Stomach (tissue), 8 donors: ENCODE measurements at regions not wholly inside any gene's neighbourhood (a gene's known extent, or its start where the extent isn't known, plus 50 kb on each side); places are given as distances from the start of the nearest gene placed in this dataset.

Source experiments
- DNase-seq, 2 donors: peaks; one replicate each; pipeline versions ENCODE4 v3.0.0 to v3.0.0-alpha.2; 2013 to 2019
- H3K27ac ChIP-seq, 5 donors: fragments of 200-600 bp in 4 of 5; sonication (generic) in 4 of 5; one replicate each; pipeline ENCODE4 v1.5.1; 2013 to 2019; ENCODE audit warnings: mild to moderate bottlenecking in 1 of 5, moderate library complexity in 1 of 5
- H3K27me3 ChIP-seq, 3 donors: fragments of 200-600 bp; sonication (generic); one replicate each; pipeline ENCODE4 v1.5.1; 2017 to 2019; ENCODE audit warnings: mixed run types in 1 of 3
- H3K36me3 ChIP-seq, 4 donors: fragments of 200-600 bp; sonication (generic); 1 replicate in 3 of 4; 2 replicates in 1 of 4; pipeline ENCODE4 v1.5.1; 2016 to 2019
- H3K4me1 ChIP-seq, 4 donors: fragments of 200-600 bp; sonication (generic); one replicate each; pipeline ENCODE4 v1.5.1; 2016 to 2019
- H3K4me3 ChIP-seq, 4 donors: fragments of 200-600 bp; sonication (generic) in 3 of 4; one replicate each; pipeline ENCODE4 v1.5.1; 2016 to 2019; ENCODE audit warnings: mild to moderate bottlenecking in 1 of 4
- H3K9me3 ChIP-seq, 4 donors: fragments of 200-600 bp; sonication (generic); one replicate each; pipeline ENCODE4 v1.5.1; 2016 to 2019
- EP300 ChIP-seq: sonication (generic); formaldehyde crosslinking; IDR thresholded peaks from one replicate; pipeline ENCODE4 v1.6.1; 2017; ENCODE audit warnings: antibody characterized with exemption
- POLR2A ChIP-seq, 4 donors: fragments of 450-650 bp; IDR thresholded peaks; one replicate each; pipeline ENCODE4 v1.6.1; 2016; ENCODE audit warnings: antibody characterized with exemption in 4 of 4, control low read depth in 2 of 4, mild to moderate bottlenecking in 1 of 4, moderate library complexity in 1 of 4
- POLR2AphosphoS5 ChIP-seq, 3 donors: sonication (generic); formaldehyde crosslinking; IDR thresholded peaks; one replicate each; pipeline ENCODE4 v1.6.1; 2016; ENCODE audit warnings: antibody characterized with exemption in 3 of 3
- WGBS, 5 donors: extraction: QIAGEN DNeasy Blood & Tissue Kit in 3 of 5; methylation state at CpG; one replicate each; pipeline versions ENCODE4 v1.1.5 to v1.1.7; 2013 to 2018; 5-methylcytosine and 5-hydroxymethylcytosine counted together
- intact Hi-C: fragments of 100-400 bp; cut with DNase I; formaldehyde crosslinking; loops from one replicate; pipeline ENCODE4 v1.15.1; 2023; ENCODE audit warnings: low total_unique reads
- TF ChIP-seq, protein P1 (sequence below), 7 experiments: fragments of 450-650 bp in 4 of 7; fragments of 200-600 bp in 3 of 7; sonication (generic) in 3 of 7; IDR thresholded peaks; one replicate each; pipeline ENCODE4 v1.5.1; 2016 to 2019; ENCODE audit warnings: antibody characterized with exemption in 7 of 7, control low read depth in 2 of 7, mild to moderate bottlenecking in 1 of 7
- donor health status: healthy with polysubstance abuse.
- donor health status: Bipolar disorder and iron deficiency.
- donor health status: healthy.

- intact Hi-C loops: no loop called here
- no peak for TF ChIP-seq POLR2AphosphoS5 (IDR thresholded peaks at IDR 0.05)
- no peak for TF ChIP-seq EP300
- no peak for TF ChIP-seq POLR2A (IDR thresholded peaks at IDR 0.05)
- TF ChIP-seq, protein P1, sequence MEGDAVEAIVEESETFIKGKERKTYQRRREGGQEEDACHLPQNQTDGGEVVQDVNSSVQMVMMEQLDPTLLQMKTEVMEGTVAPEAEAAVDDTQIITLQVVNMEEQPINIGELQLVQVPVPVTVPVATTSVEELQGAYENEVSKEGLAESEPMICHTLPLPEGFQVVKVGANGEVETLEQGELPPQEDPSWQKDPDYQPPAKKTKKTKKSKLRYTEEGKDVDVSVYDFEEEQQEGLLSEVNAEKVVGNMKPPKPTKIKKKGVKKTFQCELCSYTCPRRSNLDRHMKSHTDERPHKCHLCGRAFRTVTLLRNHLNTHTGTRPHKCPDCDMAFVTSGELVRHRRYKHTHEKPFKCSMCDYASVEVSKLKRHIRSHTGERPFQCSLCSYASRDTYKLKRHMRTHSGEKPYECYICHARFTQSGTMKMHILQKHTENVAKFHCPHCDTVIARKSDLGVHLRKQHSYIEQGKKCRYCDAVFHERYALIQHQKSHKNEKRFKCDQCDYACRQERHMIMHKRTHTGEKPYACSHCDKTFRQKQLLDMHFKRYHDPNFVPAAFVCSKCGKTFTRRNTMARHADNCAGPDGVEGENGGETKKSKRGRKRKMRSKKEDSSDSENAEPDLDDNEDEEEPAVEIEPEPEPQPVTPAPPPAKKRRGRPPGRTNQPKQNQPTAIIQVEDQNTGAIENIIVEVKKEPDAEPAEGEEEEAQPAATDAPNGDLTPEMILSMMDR (IDR thresholded peaks at IDR 0.05): no peak
- Histone ChIP-seq H3K27me3 (peaks cover 5 to 100% (median 75%) of the 10 kb centered on the region in 3 donors), H3K4me1 (peaks cover 0 to 2% (median 2%) of the 10 kb centered on the region in 4 donors), H3K4me3 (no peak overlapping the region), H3K36me3 (no peaks in the 10 kb centered on the region), H3K9me3 (no peaks in the 10 kb centered on the region), H3K27ac (no peak overlapping the region)
- WGBS, 5 donors: 77 to 84% (median 81%) methylated on average over 19 to 21 of the region's 21 CpGs
- peak in 1 of 2 donors; percentile 20 for DNase-seq
These were observed 72.4 kb upstream of the UNC5A start for GRCh38 chr5:176737746-176738636.

GRCh38 chr5:176738637-176739250 lies 71.6 kb upstream of the UNC5A start:
- peaks cover 12 to 100% (median 77%) of the 10 kb centered on the region in 3 donors for H3K27me3 ChIP-seq
- DNase-seq: no peak
- 68 to 83% (median 74%) methylated on average over 10 of the region's 10 CpGs for WGBS, 5 donors
- intact Hi-C loops: no loop called here
- no peak for TF ChIP-seq POLR2A (IDR thresholded peaks at IDR 0.05)
- no peak for TF ChIP-seq POLR2AphosphoS5 (IDR thresholded peaks at IDR 0.05)
- TF ChIP-seq, protein P1 (IDR thresholded peaks at IDR 0.05): no peak
- TF ChIP-seq EP300: no peak
- H3K36me3 ChIP-seq: no peaks in the 10 kb centered on the region
- H3K27ac ChIP-seq: no peak overlapping the region
- peaks cover 0 to 10% (median 9%) of the 10 kb centered on the region in 4 donors for H3K4me1 ChIP-seq
- H3K4me3 ChIP-seq: no peak overlapping the region
- no peaks in the 10 kb centered on the region for H3K9me3 ChIP-seq

GRCh38 chr5:176739461-176740051 lies 70.8 kb upstream of the UNC5A start:
- no peak overlapping the region for H3K4me3 ChIP-seq
- H3K4me1 ChIP-seq: peaks cover 0 to 15% (median 12%) of the 10 kb centered on the region in 4 donors
- no peaks in the 10 kb centered on the region for H3K9me3 ChIP-seq
- H3K27ac ChIP-seq: no peak overlapping the region
- no peaks in the 10 kb centered on the region for H3K36me3 ChIP-seq
- 22 to 31% (median 26%) methylated on average over 21 to 26 of the region's 26 CpGs for WGBS, 5 donors
- peak; percentile 13 to 39 for DNase-seq
- peaks cover 20 to 100% (median 82%) of the 10 kb centered on the region in 3 donors for H3K27me3 ChIP-seq
- TF ChIP-seq POLR2A (IDR thresholded peaks at IDR 0.05): no peak
- intact Hi-C loops: no loop called here

DNA sequence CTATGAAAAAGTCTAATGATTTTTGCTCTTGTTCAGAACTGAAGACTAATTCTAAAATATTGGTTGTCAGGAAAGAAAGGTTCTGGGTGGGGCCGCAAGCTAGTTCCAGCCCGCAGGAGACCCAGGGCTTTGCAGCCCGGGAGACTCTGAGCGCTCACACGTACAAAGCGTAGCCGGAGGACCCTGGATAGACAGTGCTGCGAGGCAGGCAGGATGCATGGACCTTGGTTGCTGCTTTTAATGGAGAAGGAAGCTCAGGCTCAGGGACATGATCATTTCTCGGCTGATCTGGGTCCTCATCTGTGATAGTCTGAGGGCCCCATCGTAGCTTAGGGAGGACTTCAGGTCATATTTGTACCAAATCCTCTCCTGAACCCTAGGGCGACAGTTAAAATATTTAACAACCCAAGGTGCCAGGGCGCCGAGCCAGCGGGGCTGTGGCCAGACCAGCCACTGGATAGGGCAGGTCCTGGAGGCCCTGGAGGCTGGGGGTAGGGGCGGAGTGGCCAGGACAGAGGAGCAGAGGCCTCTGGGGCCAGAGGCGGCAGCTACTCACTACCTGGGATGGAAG lies 70.1 kb upstream of the UNC5A start:
- peak in 1 of 2 donors; percentile 21 for DNase-seq
- peaks cover 0 to 15% (median 12%) of the 10 kb centered on the region in 4 donors for H3K4me1 ChIP-seq
- WGBS, 5 donors: 66 to 75% (median 69%) methylated on average over 16 of the region's 16 CpGs
- H3K36me3 ChIP-seq: no peaks in the 10 kb centered on the region
- intact Hi-C loops: no loop called here
- H3K9me3 ChIP-seq: no peaks in the 10 kb centered on the region
- peaks cover 27 to 100% (median 87%) of the 10 kb centered on the region in 3 donors for H3K27me3 ChIP-seq
- H3K4me3 ChIP-seq: no peak overlapping the region
- H3K27ac ChIP-seq: no peak overlapping the region
- no peak for TF ChIP-seq POLR2A (IDR thresholded peaks at IDR 0.05)
- TF ChIP-seq, protein P1 (IDR thresholded peaks at IDR 0.05): no peak
- TF ChIP-seq EP300: no peak
- TF ChIP-seq POLR2AphosphoS5 (IDR thresholded peaks at IDR 0.05): no peak
